Caco-2 (cell line): ENCODE measurements at regions not wholly inside any gene's neighbourhood (a gene's known extent, or its start where the extent isn't known, plus 50 kb on each side); places are given as distances from the start of the nearest gene placed in this dataset.
A peak's percentile ranks its signal among the peaks of the same experiment; 100 is the strongest.

Experiments used
- BruUV-seq: library from RNA; stranded (reverse); fragments of 400-500 nt; replicated peaks from 2 replicates; lab custom pipeline; 2021; lab: Mats Ljungman, UMichigan
- CTCF ChIA-PET: fragments of 300-600 bp; sonication (Branson Sonifier 250); formaldehyde crosslinking; loops from one replicate; lab custom pipeline; 2022; ENCODE audit warnings: antibody characterized with exemption; lab: Charles Lee
- POLR2A ChIA-PET: fragments of 300-600 bp; sonication (Branson Sonifier 250); formaldehyde crosslinking; loops from one replicate; lab custom pipeline; 2022; ENCODE audit warnings: antibody characterized with exemption; lab: Charles Lee
- DNase-seq, 2 experiments: peaks; one replicate each; pipeline versions ENCODE4 v3.0.0 to v3.0.0-alpha.2; 2020 to 2022
- H3K27me3 ChIP-seq: replicated peaks from 2 replicates; pipeline ENCODE4 v1.6.0; 2011; ENCODE audit warnings: low read length; ENCODE audit not compliant: control insufficient read depth, insufficient read depth
- H3K36me3 ChIP-seq: 2 replicates; pipeline ENCODE4 v1.5.1; 2011; ENCODE audit warnings: low read length; ENCODE audit not compliant: control insufficient read depth, insufficient read depth
- H3K4me1 ChIP-seq: fragments of 250-450 bp; sonication (Bioruptor Pico); 2 replicates; pipeline ENCODE4 v1.5.1; 2020; ENCODE audit warnings: mild to moderate bottlenecking
- H3K4me3 ChIP-seq: 2 replicates; pipeline ENCODE4 v1.5.1; 2011; ENCODE audit warnings: low read depth, mild to moderate bottlenecking, control low read depth, low read length
- H3K9me3 ChIP-seq: fragments of 250-450 bp; sonication (Bioruptor Pico); 2 replicates; pipeline ENCODE4 v1.5.1; 2020; ENCODE audit warnings: mild to moderate bottlenecking, moderate library complexity
- H3K27ac Mint-ChIP-seq: one replicate; pipeline ENCODE4 v1.8.0; 2022; ENCODE audit warnings: mixed read lengths; ENCODE audit not compliant: unreplicated experiment
- H3K27me3 Mint-ChIP-seq: one replicate; pipeline ENCODE4 v1.8.0; 2022; ENCODE audit warnings: mixed read lengths; ENCODE audit not compliant: insufficient read depth, unreplicated experiment
- H3K36me3 Mint-ChIP-seq: one replicate; pipeline ENCODE4 v1.8.0; 2022; ENCODE audit warnings: mild to moderate bottlenecking, mixed read lengths; ENCODE audit not compliant: insufficient read depth, unreplicated experiment
- H3K4me1 Mint-ChIP-seq: one replicate; pipeline ENCODE4 v1.8.0; 2022; ENCODE audit warnings: low read depth, mixed read lengths; ENCODE audit not compliant: unreplicated experiment
- H3K4me3 Mint-ChIP-seq: one replicate; pipeline ENCODE4 v1.8.0; 2022; ENCODE audit warnings: mild to moderate bottlenecking, moderate library complexity, mixed read lengths; ENCODE audit not compliant: unreplicated experiment
- H3K9me3 Mint-ChIP-seq: one replicate; pipeline ENCODE4 v1.8.0; 2022; ENCODE audit warnings: mixed read lengths; ENCODE audit not compliant: unreplicated experiment
- CTCF ChIP-seq, 2 experiments: fragments of 200-600 bp in 1 of 2; IDR thresholded peaks; 1 replicate in 1 of 2; 2 replicates in 1 of 2; pipeline versions ENCODE4 v1.5.1 to v1.8.0; 2011 to 2022; ENCODE audit warnings: antibody characterized with exemption in 1 of 2, control low read depth in 1 of 2, inconsistent platforms in 1 of 2, low read depth in 1 of 2, low read length in 1 of 2, mild to moderate bottlenecking in 1 of 2, moderate library complexity in 1 of 2; ENCODE audit not compliant: insufficient read depth in 1 of 2, severe bottlenecking in 1 of 2, unreplicated experiment in 1 of 2
- intact Hi-C: fragments of 100-400 bp; cut with micrococcal nuclease; formaldehyde crosslinking; loops from one replicate; pipeline ENCODE4 v1.10.0; 2022; ENCODE audit not compliant: unreplicated experiment

GRCh38 chr4:38568768-38569167 is 95.2 kb upstream of the KLF3 start:
- no peaks in the 10 kb centered on the region for H3K9me3 ChIP-seq
- BruUV-seq = no TSS peak
- no peak for DNase-seq
- Mint-ChIP-seq H3K4me1 (peaks cover 6% of the 10 kb centered on the region), H3K4me3 (no peak overlapping the region), H3K9me3 (no peaks in the 10 kb centered on the region), H3K27ac (no peak overlapping the region), H3K27me3 (no peaks in the 10 kb centered on the region), H3K36me3 (no peaks in the 10 kb centered on the region)
- POLR2A ChIA-PET = no interaction called here
- no peak overlapping the region for H3K4me3 ChIP-seq
- CTCF ChIA-PET = interaction anchor here (0.5 kb wide), 1 partner anchor 15 kb away, joined by 7 read pairs; no protein-coding TSS in a partner anchor
- H3K36me3 ChIP-seq = no peaks in the 10 kb centered on the region; the same call in 1 of the 2 replicates
- TF ChIP-seq CTCF (IDR thresholded peaks at IDR 0.05; ENCODE audit: insufficient read depth in 1 of 2, low read depth in 1 of 2, low read length in 1 of 2, severe bottlenecking in 1 of 2, unreplicated experiment in 1 of 2) = no peak
- no peaks in the 10 kb centered on the region for H3K4me1 ChIP-seq
- H3K27me3 ChIP-seq = no peaks in the 10 kb centered on the region
- intact Hi-C loops = no loop called here

GRCh38 chr4:38570647-38571276 is 93.2 kb upstream of the KLF3 start:
- H3K4me1 ChIP-seq = no peaks in the 10 kb centered on the region
- ChIA-PET POLR2A (interaction anchor here (1.1 kb wide), 1 partner anchor 120 kb away, joined by 4 read pairs; no protein-coding TSS in a partner anchor), CTCF (interaction anchor here (1.0 kb wide), 1 partner anchor 50 kb away, joined by 4 read pairs; no protein-coding TSS in a partner anchor)
- Mint-ChIP-seq H3K27me3 (no peaks in the 10 kb centered on the region), H3K36me3 (no peaks in the 10 kb centered on the region), H3K9me3 (no peaks in the 10 kb centered on the region), H3K4me1 (peaks cover 2% of the 10 kb centered on the region), H3K4me3 (no peak overlapping the region), H3K27ac (peak overlapping the region; percentile 7)
- DNase-seq = peak; percentile 44 to 65
- H3K36me3 ChIP-seq = no peaks in the 10 kb centered on the region; the same call in 1 of the 2 replicates
- intact Hi-C loops = loop anchor here (1.0 to 2.0 kb wide), 3 partner anchors 51 to 104 kb away; no protein-coding TSS in a partner anchor
- H3K9me3 ChIP-seq = no peaks in the 10 kb centered on the region
- no TSS peak for BruUV-seq
- no peak for TF ChIP-seq CTCF (IDR thresholded peaks at IDR 0.05; ENCODE audit: insufficient read depth in 1 of 2, low read depth in 1 of 2, low read length in 1 of 2, severe bottlenecking in 1 of 2, unreplicated experiment in 1 of 2)
- no peak overlapping the region for H3K4me3 ChIP-seq
- no peaks in the 10 kb centered on the region for H3K27me3 ChIP-seq

- no peak for TF ChIP-seq CTCF (IDR thresholded peaks at IDR 0.05; ENCODE audit: insufficient read depth in 1 of 2, low read depth in 1 of 2, low read length in 1 of 2, severe bottlenecking in 1 of 2, unreplicated experiment in 1 of 2)
- Mint-ChIP-seq H3K27ac (no peak overlapping the region), H3K4me3 (no peak overlapping the region), H3K9me3 (no peaks in the 10 kb centered on the region), H3K36me3 (no peaks in the 10 kb centered on the region), H3K4me1 (no peaks in the 10 kb centered on the region), H3K27me3 (no peaks in the 10 kb centered on the region)
- ChIA-PET CTCF (no interaction called here), POLR2A (no interaction called here)
- H3K4me1 ChIP-seq = no peaks in the 10 kb centered on the region
- BruUV-seq = no TSS peak
- DNase-seq = no peak
- no peak overlapping the region for H3K4me3 ChIP-seq
- H3K27me3 ChIP-seq = no peaks in the 10 kb centered on the region
- H3K9me3 ChIP-seq = no peaks in the 10 kb centered on the region
- intact Hi-C loops = no loop called here
- no peaks in the 10 kb centered on the region; the same call in 1 of the 2 replicates for H3K36me3 ChIP-seq
These were observed 91.2 kb upstream of the KLF3 start for GRCh38 chr4:38572793-38573192.
